HepG2 (cell line): ENCODE measurements at regions not wholly inside any gene's neighbourhood (a gene's known extent, or its start where the extent isn't known, plus 50 kb on each side); places are given as distances from the start of the nearest gene placed in this dataset.

Experiments
- ATAC-seq: fragments of 200-7000 bp; cut with Tn5 transposase; 3 replicates; pipeline ENCODE4 v1.9.1; 2020; ENCODE audit warnings: mild to moderate bottlenecking, moderate library complexity
- BruUV-seq: library from RNA; stranded (reverse); fragments of 400-500 nt; replicated peaks from 2 replicates; lab custom pipeline; 2021; lab: Mats Ljungman, UMichigan
- CTCF ChIA-PET: fragments of 300-600 bp; formaldehyde crosslinking; extraction: SDS; loops from one replicate; lab custom pipeline; 2021; ENCODE audit warnings: low total read pairs, inconsistent platforms, low intra/inter-chr PET ratio; lab: Yijun Ruan, JAX
- POLR2A ChIA-PET: fragments of 350-600 bp; sonication (Branson Sonifier 250); formaldehyde crosslinking; loops from one replicate; lab custom pipeline; 2020; ENCODE audit warnings: antibody characterized with exemption, inconsistent platforms; lab: Yijun Ruan, JAX
- DNase-seq: peaks from one replicate; pipeline ENCODE4 v3.0.0-alpha.2; 2015; ENCODE audit warnings: low spot score
- FAIRE-seq: peaks from 3 replicates; lab custom pipeline; 2011; peaks lifted over from hg19 to GRCh38; lab: Jason Lieb, UNC
- H2AFZ ChIP-seq: one replicate; pipeline ENCODE4 v1.6.1; 2011; ENCODE audit warnings: low read length, inconsistent platforms
- H3K27ac ChIP-seq: fragments of 300-600 bp; 3 replicates; pipeline ENCODE4 v1.8.0; 2011; ENCODE audit warnings: mixed run types, mild to moderate bottlenecking, mixed read lengths, low read length, inconsistent platforms; ENCODE audit not compliant: insufficient read depth; ENCODE audit errors: extremely low read length
- H3K27me3 ChIP-seq, 2 experiments: fragments of 200-600 bp in 1 of 2; 2 replicates in 1 of 2; 3 replicates in 1 of 2; pipeline versions ENCODE4 v1.6.0 to v1.8.0; 2011; ENCODE audit warnings: low read length in 2 of 2, mild to moderate bottlenecking in 2 of 2, moderate library complexity in 2 of 2, inconsistent platforms in 1 of 2; ENCODE audit not compliant: insufficient read depth in 2 of 2, control insufficient read depth in 1 of 2
- H3K36me3 ChIP-seq, 2 experiments: fragments of 200-600 bp in 1 of 2; replicated peaks in 1 of 2; 2 replicates in 1 of 2; 3 replicates in 1 of 2; pipeline versions ENCODE4 v1.5.1 to v1.8.0; 2011; ENCODE audit warnings: low read length in 2 of 2, inconsistent platforms in 1 of 2; ENCODE audit not compliant: insufficient read depth in 2 of 2, control insufficient read depth in 1 of 2
- H3K4me1 ChIP-seq: 2 replicates; pipeline ENCODE4 v1.5.1; 2012; ENCODE audit warnings: low read length, inconsistent platforms; ENCODE audit not compliant: insufficient read depth
- H3K4me2 ChIP-seq: 2 replicates; pipeline ENCODE4 v1.6.0; 2011; ENCODE audit warnings: low read depth, low read length, inconsistent platforms
- H3K4me3 ChIP-seq, 3 experiments: fragments of 200-600 bp in 1 of 3; sonication (generic), shearing (Covaris generic) in 1 of 3; replicated peaks in 1 of 3; 2 replicates each; pipeline ENCODE4 v1.5.1; 2011 to 2016; ENCODE audit warnings: low read length in 3 of 3, inconsistent platforms in 2 of 3, low read depth in 2 of 3, mild to moderate bottlenecking in 2 of 3, control low read depth in 1 of 3, mixed read lengths in 1 of 3; ENCODE audit not compliant: insufficient read depth in 1 of 3
- H3K79me2 ChIP-seq: one replicate; pipeline ENCODE4 v1.6.1; 2011; ENCODE audit warnings: low read length, inconsistent platforms; ENCODE audit not compliant: insufficient read depth
- H3K9ac ChIP-seq: 2 replicates; pipeline ENCODE4 v1.6.0; 2011; ENCODE audit warnings: mild to moderate bottlenecking, low read depth, low read length, inconsistent platforms; ENCODE audit not compliant: insufficient read depth
- H3K9me3 ChIP-seq: 2 replicates; pipeline ENCODE4 v1.5.1; 2012; ENCODE audit warnings: mild to moderate bottlenecking, low read length
- H4K20me1 ChIP-seq: 2 replicates; pipeline ENCODE4 v1.6.0; 2011; ENCODE audit warnings: inconsistent platforms, mild to moderate bottlenecking, low read length, moderate library complexity; ENCODE audit not compliant: insufficient read depth
- BCL6 ChIP-seq: IDR thresholded peaks from 2 replicates; pipeline ENCODE4 v1.6.1; 2016; ENCODE audit warnings: missing genetic modification reagents, missing compliant biosample characterization
- FOXM1 ChIP-seq: sonication (generic); formaldehyde crosslinking; IDR thresholded peaks from 2 replicates; pipeline ENCODE4 v1.5.0; 2020; ENCODE audit warnings: missing genetic modification reagents
- MED8 ChIP-seq: sonication (generic); formaldehyde crosslinking; IDR thresholded peaks from 2 replicates; pipeline ENCODE4 v1.8.1; 2023; ENCODE audit warnings: mild to moderate bottlenecking, missing genetic modification reagents; ENCODE audit not compliant: insufficient replicate concordance
- RNF2 ChIP-seq: fragments of 450-650 bp; conservative IDR thresholded peaks from 2 replicates; pipeline ENCODE4 v1.6.1; 2016; ENCODE audit warnings: low read depth
- TBL1XR1 ChIP-seq: fragments of 150-350 bp; IDR thresholded peaks from 2 replicates; pipeline ENCODE4 v1.6.1; 2014; ENCODE audit warnings: borderline replicate concordance, low read length; ENCODE audit not compliant: partially characterized antibody
- ZNF101 ChIP-seq: sonication (generic); formaldehyde crosslinking; IDR thresholded peaks from 2 replicates; pipeline ENCODE4 v1.4.0; 2020; ENCODE audit warnings: mild to moderate bottlenecking, low read depth, missing genetic modification reagents, borderline replicate concordance
- ZNF274 ChIP-seq: sonication (generic); formaldehyde crosslinking; IDR thresholded peaks from 2 replicates; pipeline ENCODE4 v1.5.1; 2020; ENCODE audit warnings: mild to moderate bottlenecking, missing genetic modification reagents
- ZNF382 ChIP-seq: sonication (generic); formaldehyde crosslinking; IDR thresholded peaks from 2 replicates; pipeline ENCODE4 v1.5.0; 2020; ENCODE audit warnings: missing genetic modification reagents, mild to moderate bottlenecking, borderline replicate concordance
- ZNF543 ChIP-seq: sonication (generic); formaldehyde crosslinking; IDR thresholded peaks from 2 replicates; pipeline ENCODE4 v1.4.0; 2020; ENCODE audit warnings: mild to moderate bottlenecking, missing genetic modification reagents
- ZNF556 ChIP-seq: sonication (generic); formaldehyde crosslinking; IDR thresholded peaks from 2 replicates; pipeline ENCODE4 v1.4.0; 2020; ENCODE audit warnings: mild to moderate bottlenecking, missing genetic modification reagents, borderline replicate concordance
- WGBS: methylation state at CpG from one replicate; pipeline ENCODE4 v1.1.6; 2017; ENCODE audit warnings: low lambda C conversion rate; 5-methylcytosine and 5-hydroxymethylcytosine counted together
- in situ Hi-C: cut with HindIII; loops from 2 replicates; pipeline ENCODE4 v1.10.0; 2017; ENCODE audit warnings: low pct_unique_long_range_greater_than_20kb; ENCODE audit not compliant: extremely low pct_ligation_motif_present
- intact Hi-C: fragments of 100-400 bp; cut with micrococcal nuclease; formaldehyde crosslinking; loops from one replicate; pipeline ENCODE4 v1.10.0; 2022; ENCODE audit not compliant: unreplicated experiment
- TF ChIP-seq, protein P1 (sequence below): sonication (generic); formaldehyde crosslinking; IDR thresholded peaks from 2 replicates; pipeline ENCODE4 v1.4.0; 2020; ENCODE audit warnings: missing genetic modification reagents
- TF ChIP-seq, protein P2 (sequence below), 2 experiments: fragments of 450-650 bp in 1 of 2; sonication (generic) in 1 of 2; formaldehyde crosslinking; IDR thresholded peaks; 2 replicates each; pipeline versions ENCODE4 v1.5.0 to v1.8.0; 2020 to 2022; ENCODE audit warnings: mild to moderate bottlenecking in 1 of 2, missing genetic modification reagents in 1 of 2
- TF ChIP-seq, protein P3 (sequence below): sonication (generic); formaldehyde crosslinking; IDR thresholded peaks from 2 replicates; pipeline ENCODE4 v1.4.0; 2020; ENCODE audit warnings: mild to moderate bottlenecking, missing genetic modification reagents

DNA sequence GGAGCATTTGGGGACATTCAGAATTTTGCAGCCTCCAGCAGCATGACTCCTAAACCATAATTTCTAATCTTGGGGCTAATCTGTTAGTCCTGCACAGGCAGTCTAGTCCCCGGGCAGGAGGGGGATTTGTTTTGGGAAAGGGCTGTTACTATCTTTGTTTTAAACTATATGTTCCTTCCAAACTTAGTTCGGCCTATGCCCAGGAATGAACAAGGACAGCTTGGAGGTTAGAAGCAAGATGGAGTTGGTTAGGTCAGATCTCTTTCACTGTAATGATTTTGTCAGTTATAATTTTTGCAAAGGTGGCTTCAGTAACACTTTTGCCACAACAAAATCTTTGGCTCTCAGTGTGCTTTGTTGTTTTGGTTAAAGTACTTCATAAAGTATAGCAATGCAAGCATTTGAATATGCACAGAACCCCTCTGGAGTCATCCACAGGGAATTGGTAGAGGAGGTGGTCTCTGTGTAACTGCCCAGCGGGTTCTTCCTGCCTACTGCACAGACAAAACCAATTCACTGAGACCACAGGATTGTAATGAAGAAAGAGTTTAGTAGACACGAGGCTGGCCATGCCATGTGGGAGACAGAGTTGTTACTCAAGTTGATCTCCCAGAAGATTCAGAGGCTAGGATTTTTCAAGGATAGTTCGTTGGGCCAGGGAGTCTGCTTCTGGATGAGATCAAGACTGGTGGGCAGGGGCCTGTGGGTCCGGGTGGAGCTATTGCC lies 224.1 kb upstream of the MYLIP start:
- no peaks in the 10 kb centered on the region for H3K79me2 ChIP-seq
- in situ Hi-C loops, result no loop called here
- POLR2A ChIA-PET, result no interaction called here
- no peak overlapping the region for H3K27ac ChIP-seq
- H3K4me1 ChIP-seq, result no peaks in the 10 kb centered on the region
- BruUV-seq, result no TSS peak
- no peak overlapping the region for H3K4me2 ChIP-seq
- no peak for ATAC-seq
- TF ChIP-seq ZNF101 (CRISPR knock-in tag) (no peak), BCL6 (CRISPR knock-in tag) (no peak), MED8 (CRISPR knock-in tag) (no peak), ZNF382 (CRISPR knock-in tag) (no peak), ZNF543 (CRISPR knock-in tag) (no peak), FOXM1 (no peak), ZNF274 (no peak), ZNF556 (no peak), RNF2 (no peak), TBL1XR1 (no peak)
- TF ChIP-seq, protein P1, sequence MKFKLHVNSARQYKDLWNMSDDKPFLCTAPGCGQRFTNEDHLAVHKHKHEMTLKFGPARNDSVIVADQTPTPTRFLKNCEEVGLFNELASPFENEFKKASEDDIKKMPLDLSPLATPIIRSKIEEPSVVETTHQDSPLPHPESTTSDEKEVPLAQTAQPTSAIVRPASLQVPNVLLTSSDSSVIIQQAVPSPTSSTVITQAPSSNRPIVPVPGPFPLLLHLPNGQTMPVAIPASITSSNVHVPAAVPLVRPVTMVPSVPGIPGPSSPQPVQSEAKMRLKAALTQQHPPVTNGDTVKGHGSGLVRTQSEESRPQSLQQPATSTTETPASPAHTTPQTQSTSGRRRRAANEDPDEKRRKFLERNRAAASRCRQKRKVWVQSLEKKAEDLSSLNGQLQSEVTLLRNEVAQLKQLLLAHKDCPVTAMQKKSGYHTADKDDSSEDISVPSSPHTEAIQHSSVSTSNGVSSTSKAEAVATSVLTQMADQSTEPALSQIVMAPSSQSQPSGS (CRISPR knock-in tag), result no peak
- TF ChIP-seq, protein P2, sequence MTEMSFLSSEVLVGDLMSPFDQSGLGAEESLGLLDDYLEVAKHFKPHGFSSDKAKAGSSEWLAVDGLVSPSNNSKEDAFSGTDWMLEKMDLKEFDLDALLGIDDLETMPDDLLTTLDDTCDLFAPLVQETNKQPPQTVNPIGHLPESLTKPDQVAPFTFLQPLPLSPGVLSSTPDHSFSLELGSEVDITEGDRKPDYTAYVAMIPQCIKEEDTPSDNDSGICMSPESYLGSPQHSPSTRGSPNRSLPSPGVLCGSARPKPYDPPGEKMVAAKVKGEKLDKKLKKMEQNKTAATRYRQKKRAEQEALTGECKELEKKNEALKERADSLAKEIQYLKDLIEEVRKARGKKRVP (CRISPR knock-in tag; IDR thresholded peaks at IDR 0.05), result no peak
- TF ChIP-seq, protein P3, sequence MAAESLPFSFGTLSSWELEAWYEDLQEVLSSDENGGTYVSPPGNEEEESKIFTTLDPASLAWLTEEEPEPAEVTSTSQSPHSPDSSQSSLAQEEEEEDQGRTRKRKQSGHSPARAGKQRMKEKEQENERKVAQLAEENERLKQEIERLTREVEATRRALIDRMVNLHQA, result no peak
- TF ChIP-seq, all 625 proteins: peak for 0
- no peaks in the 10 kb centered on the region for H3K9me3 ChIP-seq
- no peaks in the 10 kb centered on the region for H3K36me3 ChIP-seq
- FAIRE-seq (no peak), DNase-seq (no peak)
- H2AFZ ChIP-seq, result no peak overlapping the region
- H4K20me1 ChIP-seq, result no peaks in the 10 kb centered on the region
- 4% methylated on average over 6 of the region's 6 CpGs for WGBS
- H3K9ac ChIP-seq, result no peak overlapping the region
- H3K4me3 ChIP-seq, result no peak overlapping the region
- intact Hi-C loops, result no loop called here
- CTCF ChIA-PET, result no interaction called here
- H3K27me3 ChIP-seq, result peaks cover 5 to 39% of the 10 kb centered on the region in 2 experiments; a peak in 3 of 5 replicates
